ENCODE measurements at regions not wholly inside any gene's neighbourhood (a gene's known extent, or its start where the extent isn't known, plus 50 kb on each side); places are given as distances from the start of the nearest gene placed in this dataset.

- TF ChIP-seq, protein P1, sequence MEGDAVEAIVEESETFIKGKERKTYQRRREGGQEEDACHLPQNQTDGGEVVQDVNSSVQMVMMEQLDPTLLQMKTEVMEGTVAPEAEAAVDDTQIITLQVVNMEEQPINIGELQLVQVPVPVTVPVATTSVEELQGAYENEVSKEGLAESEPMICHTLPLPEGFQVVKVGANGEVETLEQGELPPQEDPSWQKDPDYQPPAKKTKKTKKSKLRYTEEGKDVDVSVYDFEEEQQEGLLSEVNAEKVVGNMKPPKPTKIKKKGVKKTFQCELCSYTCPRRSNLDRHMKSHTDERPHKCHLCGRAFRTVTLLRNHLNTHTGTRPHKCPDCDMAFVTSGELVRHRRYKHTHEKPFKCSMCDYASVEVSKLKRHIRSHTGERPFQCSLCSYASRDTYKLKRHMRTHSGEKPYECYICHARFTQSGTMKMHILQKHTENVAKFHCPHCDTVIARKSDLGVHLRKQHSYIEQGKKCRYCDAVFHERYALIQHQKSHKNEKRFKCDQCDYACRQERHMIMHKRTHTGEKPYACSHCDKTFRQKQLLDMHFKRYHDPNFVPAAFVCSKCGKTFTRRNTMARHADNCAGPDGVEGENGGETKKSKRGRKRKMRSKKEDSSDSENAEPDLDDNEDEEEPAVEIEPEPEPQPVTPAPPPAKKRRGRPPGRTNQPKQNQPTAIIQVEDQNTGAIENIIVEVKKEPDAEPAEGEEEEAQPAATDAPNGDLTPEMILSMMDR (IDR thresholded peaks at IDR 0.05), result no peak
- no peak for TF ChIP-seq POLR2A (IDR thresholded peaks at IDR 0.05)
These were observed 383.3 kb downstream of the GRXCR1 start for GRCh38 chr4:43275779-43276178.

All from uterus (tissue), 2 donors.